Activated CD8-positive, alpha-beta memory T cell treated with anti-CD3 and anti-CD28 coated beads for 1 hour (primary cell): ENCODE measurements at regions not wholly inside any gene's neighbourhood (a gene's known extent, or its start where the extent isn't known, plus 50 kb on each side); places are given as distances from the start of the nearest gene placed in this dataset.

Source experiments
- DNase-seq, 2 donors: peaks; one replicate each; pipeline ENCODE4 v3.0.0-alpha.2; 2020; ENCODE audit warnings: low read depth in 1 of 2; ENCODE audit errors: extremely low read depth in 1 of 2

DNA sequence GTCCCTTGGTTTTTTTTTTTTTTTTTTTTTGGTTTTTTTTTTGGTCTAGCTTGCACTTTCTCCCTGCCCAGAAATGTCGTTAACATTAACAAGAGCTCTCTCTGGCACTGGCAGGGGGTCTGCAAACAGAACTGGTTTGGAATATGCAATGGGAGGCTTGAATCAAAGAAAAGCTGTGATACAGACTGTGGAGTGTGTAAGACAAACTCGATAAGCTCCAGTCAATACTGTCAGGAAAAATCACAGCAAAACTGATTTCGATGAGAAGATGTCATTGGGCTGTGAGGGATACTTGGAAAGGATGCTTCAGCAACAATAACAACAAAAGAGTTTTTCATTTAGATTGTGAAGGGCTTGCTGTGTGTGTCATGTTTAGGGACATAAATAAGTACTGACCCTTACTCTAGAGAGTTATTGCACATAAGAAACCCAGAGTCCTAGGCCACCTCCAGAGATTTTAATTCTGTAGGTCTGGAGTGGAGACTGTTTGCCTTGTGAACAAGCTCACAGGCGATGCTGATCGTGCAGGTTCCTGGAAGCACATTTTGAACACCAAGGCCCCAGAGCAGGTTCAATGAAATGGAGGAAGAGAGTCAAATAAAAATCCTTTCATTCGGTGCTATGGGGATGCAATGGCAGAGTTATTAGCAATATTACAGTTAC is 470.7 kb upstream of the RBFOX1 start:
- no peak for DNase-seq

DNA sequence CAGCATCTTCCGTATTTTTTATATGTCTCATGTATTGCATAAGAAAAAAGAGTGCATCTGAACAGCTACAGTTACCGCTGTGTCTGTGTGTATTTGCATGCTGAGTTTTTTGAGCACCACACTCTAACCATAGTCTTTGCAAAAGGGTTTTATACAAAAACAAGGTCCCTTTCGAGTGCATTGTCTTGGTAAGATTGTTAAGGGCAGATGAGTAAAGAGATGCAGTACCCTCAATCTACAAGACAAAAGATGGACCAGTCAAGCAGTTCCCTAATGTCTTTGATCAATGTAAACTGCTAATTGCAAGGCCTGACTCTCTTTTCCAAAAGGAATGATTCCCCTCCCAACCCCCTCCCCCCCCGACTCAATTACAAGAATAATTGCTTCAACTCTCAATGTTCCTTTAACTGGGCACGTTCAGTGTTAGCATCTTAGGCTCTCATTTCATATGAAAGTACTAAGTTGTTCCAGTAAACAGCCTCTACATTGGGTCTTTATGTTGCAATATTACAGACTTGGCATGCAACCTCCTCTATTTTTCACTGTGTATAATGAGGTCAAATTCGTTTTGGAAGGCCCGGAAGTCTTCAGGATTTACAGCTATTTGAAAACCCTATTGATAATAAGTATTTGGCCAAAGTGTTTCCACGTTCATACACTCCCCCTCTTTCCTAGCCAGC is 471.4 kb upstream of the RBFOX1 start:
- DNase-seq = no peak

DNA sequence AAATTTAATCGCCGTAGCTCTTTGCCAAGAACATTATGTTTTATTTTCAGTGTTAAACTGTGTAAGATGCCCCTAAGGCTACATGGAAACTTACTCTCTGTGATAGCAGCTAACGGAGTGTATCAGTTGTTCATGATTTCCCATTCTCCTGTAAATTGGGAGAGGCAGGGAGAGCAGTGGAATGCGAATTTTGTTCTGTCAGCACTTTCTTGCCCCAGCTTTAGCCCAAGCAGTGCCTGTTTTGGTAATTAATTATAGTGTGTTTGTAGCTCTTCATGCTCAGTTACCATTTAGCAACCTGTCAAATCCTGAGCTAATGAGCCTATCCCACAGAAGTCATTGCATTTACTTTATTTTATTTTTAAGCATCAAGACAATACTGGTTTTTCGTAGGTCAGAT is 475.1 kb upstream of the RBFOX1 start:
- DNase-seq = no peak

DNA sequence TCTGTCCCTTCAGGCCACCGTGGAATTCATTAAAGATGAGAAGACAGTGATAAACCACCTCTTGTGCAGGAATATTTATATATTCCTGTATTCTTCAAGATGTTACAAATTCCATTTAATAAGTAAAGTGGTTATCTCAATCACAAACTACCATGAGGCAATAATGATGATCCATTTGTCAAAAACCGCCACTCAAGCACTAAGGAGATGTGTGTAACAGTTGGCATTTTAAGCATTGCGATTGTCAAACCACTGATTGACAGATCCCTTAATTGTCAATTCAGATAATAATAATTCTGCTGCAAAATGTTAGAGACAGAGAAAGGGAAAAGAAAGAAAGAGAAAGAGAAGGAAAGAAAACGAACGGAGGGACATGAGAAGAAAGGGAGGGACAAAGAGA is 476.1 kb upstream of the RBFOX1 start:
- no peak for DNase-seq

DNA sequence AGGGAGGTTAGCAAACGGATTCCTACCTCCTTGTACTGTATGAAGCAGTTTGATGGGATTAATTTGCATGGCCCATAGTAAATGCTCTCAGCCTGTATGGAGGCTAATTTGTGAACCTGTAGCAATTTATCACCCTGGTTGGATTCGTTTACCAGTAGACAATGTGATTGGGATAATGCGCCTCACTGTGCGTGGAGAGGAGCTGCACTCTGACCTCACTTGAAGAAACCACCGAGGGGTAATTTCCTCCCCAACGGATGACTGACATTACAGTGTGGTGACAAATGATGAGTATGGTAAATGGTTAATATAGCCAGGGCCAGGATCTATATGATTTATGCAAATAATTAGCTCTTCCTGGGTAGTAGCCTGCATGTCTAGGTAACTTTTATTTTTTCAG is 479.1 kb upstream of the RBFOX1 start:
- DNase-seq = no peak

DNA sequence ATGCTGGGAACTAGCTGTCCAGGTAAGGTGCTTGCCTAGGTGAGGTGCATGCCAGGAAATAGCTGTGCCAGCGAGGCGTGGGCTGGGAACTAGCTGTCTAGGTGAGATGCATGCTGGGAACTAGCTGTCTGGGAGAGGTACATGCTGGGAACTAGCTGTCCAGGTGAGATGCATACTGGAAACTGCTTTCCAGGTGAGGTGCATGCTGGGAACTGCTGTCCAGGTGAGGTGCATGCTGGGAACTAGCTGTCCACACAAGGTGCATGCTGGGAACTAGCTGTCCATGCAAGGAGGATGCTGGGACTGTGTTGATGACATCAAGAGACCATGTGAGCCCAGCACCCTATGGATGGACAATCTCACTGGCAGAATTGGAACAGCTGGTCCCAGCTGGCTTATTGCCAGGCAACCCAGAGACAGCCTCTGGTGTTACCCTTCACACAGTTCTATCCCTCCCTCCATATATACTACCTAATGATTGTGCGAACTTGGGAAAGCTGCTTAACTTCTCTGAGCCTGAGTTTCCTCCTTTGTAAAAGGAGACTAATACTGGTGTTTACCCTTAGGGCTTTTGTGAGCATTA is 479.9 kb upstream of the RBFOX1 start:
- no peak for DNase-seq

DNA sequence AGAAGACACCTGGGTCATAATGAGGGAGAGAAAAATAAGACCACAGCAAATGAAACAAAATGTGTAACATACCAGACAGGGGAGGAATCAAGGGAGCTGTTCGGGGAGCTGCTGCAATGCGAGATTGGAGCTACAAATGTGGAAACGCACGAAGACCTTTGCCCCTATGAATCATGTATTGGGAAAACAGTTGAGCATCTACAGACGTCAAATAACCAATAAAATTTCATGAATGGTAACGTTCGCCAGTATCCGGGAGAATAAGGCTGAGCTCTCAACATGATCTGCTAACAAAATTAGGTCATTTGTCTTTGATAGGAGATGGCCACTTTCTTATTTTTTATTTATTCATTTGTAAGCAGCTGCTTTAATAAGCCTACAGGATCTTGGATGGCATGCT is 486.2 kb upstream of the RBFOX1 start:
- DNase-seq = no peak

DNA sequence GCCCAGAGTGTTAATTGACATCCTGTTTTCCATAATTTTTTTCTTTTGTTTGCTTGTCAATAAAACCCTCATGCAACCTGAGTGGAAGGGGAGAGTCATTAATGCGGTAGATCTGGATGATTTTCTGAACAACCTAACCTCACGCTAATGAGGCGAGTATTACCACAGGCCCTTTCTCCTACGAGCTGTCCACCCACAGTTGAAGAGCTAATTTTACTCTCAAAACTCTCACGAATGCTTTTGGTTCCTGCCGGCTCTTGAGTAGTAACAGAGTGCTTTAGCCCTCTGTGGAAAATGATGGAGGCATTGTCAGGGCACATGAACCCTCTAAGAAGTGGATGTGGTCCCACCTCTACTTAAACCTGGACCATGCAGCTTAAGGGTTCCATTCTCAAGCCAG is 491.3 kb upstream of the RBFOX1 start:
- no peak for DNase-seq

DNA sequence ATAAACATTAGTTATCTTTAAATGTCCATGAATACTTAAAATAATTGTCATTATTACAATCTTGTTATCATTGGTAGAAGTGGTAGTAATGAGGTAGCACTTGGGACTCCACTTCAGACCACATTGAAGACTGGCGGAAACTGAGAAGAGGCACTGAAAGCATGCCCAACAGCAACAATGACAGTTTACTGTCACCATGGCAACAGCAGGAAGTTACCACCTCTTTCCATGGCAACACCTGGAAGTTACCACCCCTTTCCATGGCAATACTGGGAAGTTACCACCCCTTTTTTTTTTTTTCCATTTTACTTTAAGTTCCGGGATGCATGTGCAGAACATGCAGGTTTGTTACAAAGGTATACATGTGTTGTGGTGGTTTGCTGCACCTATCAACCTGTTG is 494.9 kb upstream of the RBFOX1 start:
- no peak for DNase-seq

DNA sequence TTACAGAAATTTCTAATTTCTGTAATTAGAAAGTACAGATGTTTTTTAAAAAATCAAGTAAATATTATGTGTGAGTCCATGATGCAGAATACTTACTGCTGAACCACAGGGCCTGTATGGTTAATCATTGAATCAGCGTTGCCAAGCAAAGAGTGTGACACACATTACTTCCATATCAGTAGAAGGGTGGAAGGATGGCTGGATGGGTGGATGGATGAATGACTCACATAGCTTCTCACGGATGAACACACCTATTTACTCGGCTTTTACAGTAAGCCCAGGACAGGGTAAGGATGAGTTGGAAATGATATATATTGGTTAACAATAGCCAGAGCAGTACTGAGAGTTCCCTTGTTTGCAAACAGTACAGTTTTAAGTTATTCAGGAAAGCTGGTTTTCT is 495.9 kb upstream of the RBFOX1 start:
- DNase-seq = no peak

DNA sequence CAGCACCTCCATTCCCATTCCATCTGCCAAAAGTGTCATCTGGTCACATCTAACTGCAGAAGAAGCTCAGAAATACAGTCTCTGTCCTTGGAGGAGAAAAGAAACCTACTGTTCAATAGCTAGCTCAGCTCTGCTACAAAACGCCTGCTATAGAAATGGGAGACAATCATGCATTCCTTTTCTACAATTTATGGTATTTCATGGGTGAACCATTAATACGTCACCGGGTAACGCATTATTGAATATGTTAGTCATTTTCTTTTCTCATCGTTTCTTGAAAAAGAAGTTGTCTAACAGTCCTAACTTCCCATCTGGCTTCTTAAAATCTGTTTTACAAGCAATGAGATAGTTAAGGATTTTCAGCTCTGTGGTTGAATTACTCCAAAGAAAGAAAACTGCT is 496.7 kb upstream of the RBFOX1 start:
- no peak for DNase-seq

DNA sequence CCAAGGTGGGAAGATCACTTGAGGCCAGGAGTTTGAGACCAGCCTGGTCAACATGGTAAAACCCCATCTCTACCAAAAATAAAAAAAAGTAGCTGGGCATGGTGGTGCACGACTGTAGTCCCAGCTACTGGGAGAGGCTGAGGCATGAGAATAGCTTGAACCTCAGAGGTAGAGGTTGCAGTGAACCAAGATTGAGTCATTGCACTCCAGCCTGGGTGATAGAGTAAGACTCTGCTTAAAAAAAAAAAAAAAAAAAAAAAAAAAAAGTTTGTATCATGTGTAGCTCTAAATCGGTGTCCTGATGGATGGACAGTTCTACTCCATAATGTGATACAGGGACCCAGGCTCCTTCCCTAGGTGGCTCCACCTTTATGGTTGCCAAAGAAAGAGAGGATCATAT is 497.1 kb upstream of the RBFOX1 start:
- no peak for DNase-seq

DNA sequence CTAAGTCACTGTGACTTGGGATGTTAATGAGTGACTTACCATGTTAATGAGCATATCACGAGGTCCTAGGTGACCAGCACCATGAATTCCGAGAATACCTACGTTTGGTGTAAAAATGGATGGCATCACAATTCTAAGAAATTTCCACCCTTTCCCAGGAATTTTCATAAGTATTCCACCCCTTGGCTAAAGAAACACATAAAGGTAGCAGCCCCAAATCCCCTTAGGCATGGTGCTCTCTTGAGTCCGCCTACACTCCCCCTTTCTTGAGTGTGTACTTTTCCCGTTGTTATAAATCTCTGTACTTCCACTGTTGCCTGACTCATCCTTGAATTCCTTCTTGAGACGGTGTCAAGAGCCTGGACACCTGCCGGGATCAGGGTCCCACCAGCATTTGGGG is 504.0 kb upstream of the RBFOX1 start:
- no peak for DNase-seq

DNA sequence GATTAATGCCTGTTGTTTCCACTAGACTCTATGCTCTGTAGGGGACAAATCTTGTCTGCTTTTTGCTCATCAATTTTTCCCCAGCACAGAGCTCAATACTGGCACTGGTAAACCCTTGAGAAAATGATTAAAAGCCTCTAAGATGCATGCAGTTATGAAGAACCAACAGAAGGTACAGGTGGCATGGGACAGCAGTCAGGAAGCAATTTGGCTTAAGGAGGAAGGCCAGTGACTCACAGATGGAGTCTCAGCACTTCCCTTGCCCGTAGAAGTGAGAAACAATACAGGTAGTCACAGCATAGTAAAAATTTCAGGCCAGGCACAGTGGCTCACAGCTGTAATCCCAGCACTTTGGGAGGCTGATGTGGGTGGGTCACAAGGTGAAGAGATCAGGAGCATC is 504.7 kb upstream of the RBFOX1 start:
- no peak for DNase-seq

DNA sequence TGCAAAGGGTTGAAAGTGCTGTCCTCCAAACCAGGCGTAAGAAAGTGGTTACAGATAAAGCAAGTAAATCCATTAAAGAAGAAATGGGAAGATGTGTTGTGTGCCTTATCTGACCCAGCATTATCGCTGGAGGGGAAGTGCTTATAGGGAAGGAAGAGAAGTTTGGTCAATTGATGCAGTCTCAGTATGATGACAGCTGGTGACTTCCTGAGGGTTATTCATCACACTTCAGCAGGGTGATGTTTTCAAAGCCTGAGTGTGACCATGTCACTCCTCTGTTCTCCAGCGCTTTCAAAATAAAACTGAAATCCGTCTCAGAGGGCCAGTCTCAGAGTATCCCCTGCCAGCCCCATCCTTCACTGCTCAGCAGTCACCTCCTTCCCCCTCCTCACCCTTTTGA is 505.4 kb upstream of the RBFOX1 start:
- no peak for DNase-seq

DNA sequence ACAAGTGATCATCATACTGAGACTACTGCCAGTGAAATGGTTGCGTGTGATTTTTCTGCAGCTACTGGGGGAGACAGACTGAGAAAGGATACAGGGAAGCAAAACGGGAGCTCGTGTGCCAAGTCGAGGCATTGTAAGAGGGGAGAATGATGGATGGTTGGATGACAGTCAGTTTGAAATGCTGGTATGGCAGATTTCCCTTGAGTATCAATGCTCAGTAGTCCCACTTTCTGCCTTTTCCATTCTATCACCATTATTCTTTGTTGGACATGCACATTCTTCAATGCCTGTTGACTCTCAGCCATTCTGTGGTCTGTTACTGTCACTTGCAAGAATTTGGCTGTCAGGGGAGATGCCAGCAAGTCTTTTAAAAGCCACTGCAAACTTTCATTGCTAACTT is 510.6 kb upstream of the RBFOX1 start:
- DNase-seq = no peak

DNA sequence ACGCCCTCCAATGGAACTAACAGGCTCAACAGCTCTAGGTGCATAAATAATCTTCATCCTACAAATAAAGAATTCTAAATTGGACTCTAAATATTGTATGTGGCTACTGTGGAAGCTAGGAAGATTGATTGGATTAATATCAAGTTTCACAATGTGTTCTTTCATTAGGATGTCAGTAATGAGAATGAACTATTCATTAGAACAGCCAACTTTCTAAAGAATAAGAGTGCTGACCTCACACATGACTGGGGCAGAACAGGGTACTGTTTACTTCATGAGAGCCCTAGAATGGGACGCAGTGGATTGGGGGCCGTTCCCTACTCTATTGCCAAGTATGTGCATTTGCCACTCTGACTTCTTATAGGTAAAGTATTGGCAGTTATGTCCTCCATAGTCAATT is 528.2 kb upstream of the RBFOX1 start:
- DNase-seq = no peak

DNA sequence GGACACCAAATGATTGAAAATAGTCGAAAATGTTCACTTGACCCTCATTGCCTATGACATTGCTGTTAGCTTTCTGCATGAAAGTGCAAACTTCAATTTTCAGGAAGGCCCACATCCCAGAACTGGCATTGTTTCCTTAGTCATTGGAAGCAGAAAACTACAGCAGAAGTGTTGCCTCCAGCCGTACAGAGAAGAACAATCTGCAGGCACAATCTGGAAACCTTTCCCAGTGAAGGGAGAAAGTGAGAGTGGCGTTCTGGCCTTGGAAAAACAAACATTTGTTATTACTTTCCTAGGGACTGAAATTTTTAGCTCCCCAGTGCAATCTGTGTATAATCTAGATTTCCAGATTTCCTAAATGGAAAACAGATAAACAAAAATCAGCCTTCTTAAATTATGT is 529.5 kb upstream of the RBFOX1 start:
- no peak for DNase-seq

DNA sequence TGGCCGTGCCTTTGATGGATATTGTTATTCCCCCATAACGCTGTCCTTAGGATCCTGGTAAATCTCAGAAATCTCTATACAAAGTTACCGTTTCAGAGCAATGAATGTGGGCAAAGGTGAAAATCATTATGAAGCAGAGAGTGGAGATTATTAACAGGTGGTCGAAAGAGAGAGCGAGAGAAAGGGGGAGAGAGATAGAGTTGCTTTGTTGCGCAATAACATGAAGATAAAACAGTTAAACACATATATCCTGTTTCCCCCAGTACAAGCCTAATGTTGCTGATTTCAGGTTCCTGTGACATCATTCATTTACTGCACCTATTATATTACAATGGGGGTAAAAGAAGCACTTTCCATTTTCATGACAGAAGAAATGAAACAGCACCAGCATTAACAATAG is 535.4 kb upstream of the RBFOX1 start:
- DNase-seq = no peak

DNA sequence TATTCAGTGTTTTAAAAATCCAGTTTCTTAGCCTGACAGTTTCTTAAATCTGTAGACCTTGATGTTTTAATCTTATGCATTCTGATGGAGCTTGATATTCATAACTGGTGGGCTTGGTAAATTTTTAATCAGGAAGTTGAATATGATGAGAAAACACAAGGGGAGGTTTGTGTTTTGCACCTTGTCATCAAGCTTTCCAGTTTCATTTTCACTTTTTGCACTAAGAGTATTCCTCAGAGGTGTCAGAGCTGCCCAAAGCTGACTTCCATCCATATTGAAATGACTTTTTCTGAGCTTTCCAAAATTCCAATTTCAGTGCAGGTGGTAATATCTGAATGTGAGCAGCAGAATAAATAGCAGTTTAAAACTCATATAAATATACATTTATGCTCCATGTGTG is 555.0 kb upstream of the RBFOX1 start:
- no peak for DNase-seq

DNA sequence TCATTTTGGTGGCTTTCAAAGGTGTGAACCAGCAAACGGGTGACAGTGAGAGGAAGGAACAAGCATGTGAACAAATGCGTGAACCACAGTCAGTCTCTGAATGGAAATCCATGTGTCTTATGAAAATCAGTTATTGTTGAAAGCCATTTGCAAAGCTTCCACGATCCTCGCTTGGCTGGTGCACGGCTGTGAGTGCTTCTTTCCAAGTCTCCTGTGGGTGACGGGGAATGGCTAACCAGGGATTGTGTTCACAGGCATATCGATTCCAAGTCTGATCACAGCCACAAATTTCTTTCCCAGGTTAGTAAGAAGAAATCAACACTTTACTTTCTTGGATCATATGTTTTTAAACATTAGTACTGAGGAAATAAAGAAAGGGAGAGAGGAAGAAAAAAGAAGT is 556.9 kb upstream of the RBFOX1 start:
- DNase-seq = no peak

DNA sequence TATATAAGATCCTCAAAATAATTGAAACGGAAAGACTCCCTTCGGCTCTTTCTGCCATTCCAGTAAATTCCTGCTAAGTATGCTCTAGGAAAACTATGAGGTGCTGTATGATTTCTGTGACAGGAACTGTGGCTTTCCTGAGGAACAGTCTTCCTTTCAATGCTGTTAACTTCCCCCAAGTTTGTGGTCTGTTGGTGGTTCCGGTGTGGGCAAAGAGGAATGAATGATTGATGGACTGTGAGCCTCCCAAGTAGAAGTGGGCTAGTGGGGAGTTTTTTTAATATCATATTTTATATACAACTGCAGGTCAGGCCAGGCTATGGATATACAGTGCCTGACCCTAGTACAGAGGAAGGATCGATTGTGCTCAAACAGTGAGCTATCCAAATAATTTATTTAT is 560.7 kb upstream of the RBFOX1 start:
- no peak for DNase-seq

DNA sequence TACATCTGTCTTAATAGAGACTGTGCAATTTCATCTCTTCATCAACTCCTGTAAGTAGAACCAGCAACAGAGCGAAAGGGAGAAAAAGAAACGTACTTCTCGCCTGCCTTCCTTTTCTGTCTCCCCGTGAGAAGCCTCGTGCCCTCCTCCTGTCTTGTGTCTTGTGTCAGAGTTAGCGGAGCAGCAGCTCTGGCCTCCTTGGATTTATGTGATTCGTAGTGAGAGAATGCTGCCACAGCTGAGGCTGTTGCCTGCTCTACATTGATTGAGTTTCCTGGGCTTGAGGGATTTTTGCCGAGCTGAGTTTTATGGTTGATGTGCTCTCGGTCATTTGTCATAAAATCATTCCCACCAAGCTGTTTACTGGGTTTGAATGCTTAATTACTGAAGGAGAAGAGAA is 579.1 kb upstream of the RBFOX1 start:
- DNase-seq = no peak
